MCF 10A (cell line): ENCODE measurements at regions not wholly inside any gene's neighbourhood (a gene's known extent, or its start where the extent isn't known, plus 50 kb on each side); places are given as distances from the start of the nearest gene placed in this dataset.
"Not testable (repeated sequence)": the region's sequence is repeated elsewhere in the genome, so short reads cannot be mapped to it uniquely, and the experiment has no call there.

Source experiments
- BruUV-seq: library from RNA; stranded (reverse); fragments of 400-500 nt; replicated peaks from 2 replicates; lab custom pipeline; 2021; lab: Mats Ljungman, UMichigan
- CTCF ChIA-PET: fragments of 300-600 bp; sonication (Branson Sonifier 250); formaldehyde crosslinking; extraction: SDS; loops from one replicate; lab custom pipeline; 2021; ENCODE audit warnings: antibody characterized with exemption, inconsistent platforms; lab: Yijun Ruan, JAX
- POLR2A ChIA-PET: fragments of 300-600, 350-650 bp; sonication (Branson Sonifier 250); formaldehyde crosslinking; extraction: SDS; loops from one replicate; lab custom pipeline; 2020; ENCODE audit warnings: antibody characterized with exemption, inconsistent platforms; lab: Yijun Ruan, JAX
- DNase-seq: peaks from one replicate; pipeline ENCODE4 v3.0.0-alpha.2; 2018; ENCODE audit not compliant: unreplicated experiment
- H3K27ac Mint-ChIP-seq: one replicate; pipeline ENCODE4 v1.8.0; 2022; ENCODE audit warnings: mild to moderate bottlenecking, low read depth, mixed read lengths; ENCODE audit not compliant: unreplicated experiment
- H3K27me3 Mint-ChIP-seq: one replicate; pipeline ENCODE4 v1.8.0; 2022; ENCODE audit warnings: mixed read lengths; ENCODE audit not compliant: insufficient read depth, unreplicated experiment
- H3K36me3 Mint-ChIP-seq: one replicate; pipeline ENCODE4 v1.8.0; 2022; ENCODE audit warnings: mild to moderate bottlenecking, moderate library complexity, mixed read lengths; ENCODE audit not compliant: insufficient read depth, unreplicated experiment
- H3K4me1 Mint-ChIP-seq: one replicate; pipeline ENCODE4 v1.8.0; 2022; ENCODE audit warnings: mixed read lengths; ENCODE audit not compliant: insufficient read depth, unreplicated experiment
- H3K4me3 Mint-ChIP-seq: one replicate; pipeline ENCODE4 v1.8.0; 2022; ENCODE audit warnings: mild to moderate bottlenecking, moderate library complexity, mixed read lengths; ENCODE audit not compliant: unreplicated experiment
- H3K9me3 Mint-ChIP-seq: one replicate; pipeline ENCODE4 v1.8.0; 2022; ENCODE audit warnings: mixed read lengths; ENCODE audit not compliant: unreplicated experiment
- CTCF ChIP-seq: fragments of 200-600 bp; IDR thresholded peaks from one replicate; pipeline ENCODE4 v1.8.0; 2022; ENCODE audit warnings: antibody characterized with exemption, mild to moderate bottlenecking; ENCODE audit not compliant: unreplicated experiment
- intact Hi-C: fragments of 100-400 bp; cut with micrococcal nuclease; formaldehyde crosslinking; loops from 2 replicates; pipeline ENCODE4 v1.14.1; 2022

GRCh38 chr9:82776508-82776907, 286.4 kb downstream of the RASEF start:
- Mint-ChIP-seq H3K27ac (no peak overlapping the region), H3K4me3 (no peak overlapping the region), H3K36me3 (no peaks in the 10 kb centered on the region), H3K4me1 (no peaks in the 10 kb centered on the region), H3K9me3 (no peaks in the 10 kb centered on the region), H3K27me3 (no peaks in the 10 kb centered on the region)
- ChIA-PET POLR2A (interaction anchor here (0.6 kb wide), 1 partner anchor 590 kb away, joined by 3 read pairs; no protein-coding TSS in a partner anchor), CTCF (no interaction called here)
- TF ChIP-seq CTCF: no peak
- intact Hi-C loops: no loop called here
- no TSS peak for BruUV-seq
- no peak for DNase-seq

- no peaks in the 10 kb centered on the region for H3K27me3 Mint-ChIP-seq
- no peak for TF ChIP-seq CTCF
- BruUV-seq: no TSS peak
- intact Hi-C loops: no loop called here
- no peak overlapping the region for H3K4me3 Mint-ChIP-seq
- no peak for DNase-seq
- no peak overlapping the region for H3K27ac Mint-ChIP-seq
- ChIA-PET POLR2A (interaction anchor here (0.6 kb wide), 1 partner anchor 589 kb away, joined by 3 read pairs; no protein-coding TSS in a partner anchor), CTCF (no interaction called here)
- no peaks in the 10 kb centered on the region for H3K4me1 Mint-ChIP-seq
- no peaks in the 10 kb centered on the region for H3K9me3 Mint-ChIP-seq
- H3K36me3 Mint-ChIP-seq: no peaks in the 10 kb centered on the region
Observed at GRCh38 chr9:82777366-82777765, 285.6 kb downstream of the RASEF start.

GRCh38 chr9:82778923-82779322, 284.0 kb downstream of the RASEF start:
- H3K36me3 Mint-ChIP-seq, BruUV-seq, H3K9me3 Mint-ChIP-seq, H3K4me1 Mint-ChIP-seq, H3K27ac Mint-ChIP-seq, DNase-seq, intact Hi-C loops, H3K4me3 Mint-ChIP-seq, H3K27me3 Mint-ChIP-seq: not testable (repeated sequence)
- CTCF ChIA-PET: interaction anchor here (0.6 kb wide), 1 partner anchor 884 kb away, joined by 3 read pairs; no protein-coding TSS in a partner anchor
- POLR2A ChIA-PET: interaction anchor here (1.2 kb wide), 1 partner anchor 15 kb away, joined by 3 read pairs; no protein-coding TSS in a partner anchor

GRCh38 chr9:82780017-82780416, 282.9 kb downstream of the RASEF start:
- no peak for TF ChIP-seq CTCF
- H3K27me3 Mint-ChIP-seq: no peaks in the 10 kb centered on the region
- POLR2A ChIA-PET: interaction anchor here (0.6 to 1.2 kb wide), 2 partner anchors 14 to 88 kb away, joined by 3 read pairs; no protein-coding TSS in a partner anchor

More at GRCh38 chr9:82780017-82780416, 282.9 kb downstream of the RASEF start:
- Mint-ChIP-seq H3K36me3 (no peaks in the 10 kb centered on the region), H3K4me1 (no peaks in the 10 kb centered on the region), H3K9me3 (peaks cover 5% of the 10 kb centered on the region), H3K27ac (no peak overlapping the region), H3K4me3 (no peak overlapping the region)
- CTCF ChIA-PET: interaction anchor here (0.7 kb wide), 1 partner anchor 47 kb away, joined by 3 read pairs; no protein-coding TSS in a partner anchor
- no TSS peak for BruUV-seq
- intact Hi-C loops: no loop called here
- no peak for DNase-seq
